PC-9 (cell line): ENCODE measurements at regions not wholly inside any gene's neighbourhood (a gene's known extent, or its start where the extent isn't known, plus 50 kb on each side); places are given as distances from the start of the nearest gene placed in this dataset.

ENCODE experiments used
- EZH2 ChIP-seq: fragments of 200-600 bp; sonication (generic); IDR thresholded peaks from 2 replicates; pipeline ENCODE4 v1.8.0; 2017; ENCODE audit warnings: antibody characterized with exemption, low read depth
- TF ChIP-seq, protein P1 (sequence below): fragments of 200-600 bp; sonication (generic); conservative IDR thresholded peaks from 2 replicates; pipeline ENCODE4 v1.6.1; 2017; ENCODE audit warnings: mixed run types, antibody characterized with exemption, mild to moderate bottlenecking, moderate library complexity

DNA sequence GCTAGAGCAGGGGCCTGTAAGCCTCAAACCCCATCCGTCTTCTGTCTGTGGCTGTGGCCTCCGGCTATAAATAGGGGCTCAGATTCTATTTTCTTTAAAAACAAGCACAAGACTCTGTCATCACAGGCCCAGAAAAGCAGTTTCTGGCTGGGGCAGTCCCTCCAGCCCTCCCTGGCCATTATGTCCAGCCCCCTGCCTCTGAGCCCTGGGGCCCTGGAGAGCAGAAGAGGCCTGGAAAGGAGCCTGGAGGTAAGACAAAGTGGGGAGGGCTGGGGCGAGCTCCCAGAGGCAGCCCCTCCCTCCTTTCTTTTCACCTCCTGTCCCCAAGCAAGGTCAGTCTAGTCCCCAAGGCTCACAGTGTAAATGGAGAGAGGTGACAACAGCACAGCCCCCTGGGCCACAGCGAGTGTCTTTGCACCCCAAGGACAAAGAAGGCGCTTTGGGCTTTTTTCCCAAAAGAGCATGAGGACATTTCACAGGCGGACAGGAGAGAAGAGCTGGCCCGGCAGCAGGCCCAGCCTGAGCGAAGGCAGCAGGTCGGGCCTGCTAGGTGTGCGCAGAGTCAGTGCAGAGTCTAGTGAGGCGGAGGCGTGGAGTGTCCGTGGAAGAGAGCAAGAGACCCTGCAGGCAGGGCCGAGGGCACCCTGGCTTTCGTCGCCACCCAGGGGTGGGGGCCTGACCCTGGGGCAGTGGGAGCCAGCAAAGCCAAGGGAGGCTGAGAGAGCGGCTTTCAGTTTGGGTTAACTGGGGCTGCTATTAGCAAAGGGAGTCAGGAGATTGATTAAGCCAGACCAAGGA is 188.3 kb downstream of the TBC1D2B start:
- TF ChIP-seq, protein P1, sequence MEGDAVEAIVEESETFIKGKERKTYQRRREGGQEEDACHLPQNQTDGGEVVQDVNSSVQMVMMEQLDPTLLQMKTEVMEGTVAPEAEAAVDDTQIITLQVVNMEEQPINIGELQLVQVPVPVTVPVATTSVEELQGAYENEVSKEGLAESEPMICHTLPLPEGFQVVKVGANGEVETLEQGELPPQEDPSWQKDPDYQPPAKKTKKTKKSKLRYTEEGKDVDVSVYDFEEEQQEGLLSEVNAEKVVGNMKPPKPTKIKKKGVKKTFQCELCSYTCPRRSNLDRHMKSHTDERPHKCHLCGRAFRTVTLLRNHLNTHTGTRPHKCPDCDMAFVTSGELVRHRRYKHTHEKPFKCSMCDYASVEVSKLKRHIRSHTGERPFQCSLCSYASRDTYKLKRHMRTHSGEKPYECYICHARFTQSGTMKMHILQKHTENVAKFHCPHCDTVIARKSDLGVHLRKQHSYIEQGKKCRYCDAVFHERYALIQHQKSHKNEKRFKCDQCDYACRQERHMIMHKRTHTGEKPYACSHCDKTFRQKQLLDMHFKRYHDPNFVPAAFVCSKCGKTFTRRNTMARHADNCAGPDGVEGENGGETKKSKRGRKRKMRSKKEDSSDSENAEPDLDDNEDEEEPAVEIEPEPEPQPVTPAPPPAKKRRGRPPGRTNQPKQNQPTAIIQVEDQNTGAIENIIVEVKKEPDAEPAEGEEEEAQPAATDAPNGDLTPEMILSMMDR, result no peak
- no peak for TF ChIP-seq EZH2
